GM23338 (cell line): ENCODE measurements at regions not wholly inside any gene's neighbourhood (a gene's known extent, or its start where the extent isn't known, plus 50 kb on each side); places are given as distances from the start of the nearest gene placed in this dataset.

ENCODE experiments used
- CREB1 ChIP-seq: fragments of 250-450 bp; sonication (Bioruptor Pico); IDR thresholded peaks from 2 replicates; pipeline ENCODE4 v1.5.0; 2020; ENCODE audit warnings: low read depth, mild to moderate bottlenecking, moderate library complexity
- CTCF ChIP-seq, 2 experiments: fragments of 200-600 bp in 1 of 2; sonication (generic) in 1 of 2; conservative IDR thresholded peaks; 2 replicates each; pipeline versions ENCODE4 v1.5.1 to v1.6.1; 2016 to 2017; ENCODE audit warnings: antibody characterized with exemption in 2 of 2, low read depth in 2 of 2, mild to moderate bottlenecking in 2 of 2, moderate library complexity in 1 of 2
- EZH2 ChIP-seq: fragments of 200-600 bp; sonication (generic); IDR thresholded peaks from one replicate; pipeline ENCODE4 v1.8.0; 2017; ENCODE audit warnings: antibody characterized with exemption, mild to moderate bottlenecking, low read depth; ENCODE audit not compliant: unreplicated experiment
- EZH2phosphoT487 ChIP-seq: fragments of 200-600 bp; sonication (generic); IDR thresholded peaks from one replicate; pipeline ENCODE4 v1.8.1; 2018; ENCODE audit warnings: antibody characterized with exemption; ENCODE audit not compliant: unreplicated experiment
- JUNB ChIP-seq: IDR thresholded peaks from one replicate; pipeline ENCODE4 v1.6.1; 2016; ENCODE audit warnings: antibody characterized with exemption; ENCODE audit not compliant: unreplicated experiment
- POLR2AphosphoS5 ChIP-seq: IDR thresholded peaks from 2 replicates; pipeline ENCODE4 v1.6.1; 2016; ENCODE audit warnings: antibody characterized with exemption, low read depth
- ZNF114 ChIP-seq: fragments of 250-450 bp; sonication (Bioruptor Pico); IDR thresholded peaks from 2 replicates; pipeline ENCODE4 v1.5.0; 2020; ENCODE audit warnings: mild to moderate bottlenecking, moderate library complexity
- ZNF462 ChIP-seq: fragments of 250-450 bp; sonication (Bioruptor Pico); IDR thresholded peaks from 2 replicates; pipeline ENCODE4 v1.5.0; 2020; ENCODE audit warnings: mild to moderate bottlenecking, moderate library complexity

GRCh38 chr2:65820454-65820853 is 388.1 kb upstream of the SPRED2 start:
- TF ChIP-seq CTCF (conservative IDR thresholded peaks at IDR 0.05; ENCODE audit: low read depth in 2 of 2) (no peak), POLR2AphosphoS5 (no peak), EZH2phosphoT487 (no peak), EZH2 (no peak), ZNF114 (CRISPR knock-in tag) (no peak), JUNB (no peak), CREB1 (CRISPR knock-in tag) (no peak), ZNF462 (CRISPR knock-in tag) (no peak)
